ENCODE measurements at regions not wholly inside any gene's neighbourhood (a gene's known extent, or its start where the extent isn't known, plus 50 kb on each side); places are given as distances from the start of the nearest gene placed in this dataset.

- TF ChIP-seq, protein P1, sequence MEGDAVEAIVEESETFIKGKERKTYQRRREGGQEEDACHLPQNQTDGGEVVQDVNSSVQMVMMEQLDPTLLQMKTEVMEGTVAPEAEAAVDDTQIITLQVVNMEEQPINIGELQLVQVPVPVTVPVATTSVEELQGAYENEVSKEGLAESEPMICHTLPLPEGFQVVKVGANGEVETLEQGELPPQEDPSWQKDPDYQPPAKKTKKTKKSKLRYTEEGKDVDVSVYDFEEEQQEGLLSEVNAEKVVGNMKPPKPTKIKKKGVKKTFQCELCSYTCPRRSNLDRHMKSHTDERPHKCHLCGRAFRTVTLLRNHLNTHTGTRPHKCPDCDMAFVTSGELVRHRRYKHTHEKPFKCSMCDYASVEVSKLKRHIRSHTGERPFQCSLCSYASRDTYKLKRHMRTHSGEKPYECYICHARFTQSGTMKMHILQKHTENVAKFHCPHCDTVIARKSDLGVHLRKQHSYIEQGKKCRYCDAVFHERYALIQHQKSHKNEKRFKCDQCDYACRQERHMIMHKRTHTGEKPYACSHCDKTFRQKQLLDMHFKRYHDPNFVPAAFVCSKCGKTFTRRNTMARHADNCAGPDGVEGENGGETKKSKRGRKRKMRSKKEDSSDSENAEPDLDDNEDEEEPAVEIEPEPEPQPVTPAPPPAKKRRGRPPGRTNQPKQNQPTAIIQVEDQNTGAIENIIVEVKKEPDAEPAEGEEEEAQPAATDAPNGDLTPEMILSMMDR (conservative IDR thresholded peaks at IDR 0.05; ENCODE audit: low read depth, low read length) = no peak
- TF ChIP-seq RFX5 (IDR thresholded peaks at IDR 0.05; ENCODE audit: low read depth, low read length) (no peak), POLR2A (IDR thresholded peaks at IDR 0.05; ENCODE audit: low read depth, low read length) (no peak), RAD21 (IDR thresholded peaks at IDR 0.05; ENCODE audit: low read length) (no peak), MAFK (IDR thresholded peaks at IDR 0.05; ENCODE audit: low read depth, low read length) (no peak), FOS (IDR thresholded peaks at IDR 0.05; ENCODE audit: low read depth, low read length) (no peak), CEBPB (IDR thresholded peaks at IDR 0.05; ENCODE audit: low read depth, low read length) (no peak), SMC3 (IDR thresholded peaks at IDR 0.05; ENCODE audit: low read depth, low read length) (no peak), MXI1 (IDR thresholded peaks at IDR 0.05; ENCODE audit: borderline replicate concordance, low read depth, low read length) (no peak), RCOR1 (IDR thresholded peaks at IDR 0.05; ENCODE audit: insufficient replicate concordance, low read length) (no peak), BHLHE40 (IDR thresholded peaks at IDR 0.05; ENCODE audit: low read depth, low read length) (no peak), CHD1 (IDR thresholded peaks at IDR 0.05; ENCODE audit: low read depth, low read length) (no peak)
- TF ChIP-seq, protein P2, sequence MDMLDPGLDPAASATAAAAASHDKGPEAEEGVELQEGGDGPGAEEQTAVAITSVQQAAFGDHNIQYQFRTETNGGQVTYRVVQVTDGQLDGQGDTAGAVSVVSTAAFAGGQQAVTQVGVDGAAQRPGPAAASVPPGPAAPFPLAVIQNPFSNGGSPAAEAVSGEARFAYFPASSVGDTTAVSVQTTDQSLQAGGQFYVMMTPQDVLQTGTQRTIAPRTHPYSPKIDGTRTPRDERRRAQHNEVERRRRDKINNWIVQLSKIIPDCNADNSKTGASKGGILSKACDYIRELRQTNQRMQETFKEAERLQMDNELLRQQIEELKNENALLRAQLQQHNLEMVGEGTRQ (IDR thresholded peaks at IDR 0.05; ENCODE audit: low read depth, low read length) = no peak
- TF ChIP-seq, protein P3, sequence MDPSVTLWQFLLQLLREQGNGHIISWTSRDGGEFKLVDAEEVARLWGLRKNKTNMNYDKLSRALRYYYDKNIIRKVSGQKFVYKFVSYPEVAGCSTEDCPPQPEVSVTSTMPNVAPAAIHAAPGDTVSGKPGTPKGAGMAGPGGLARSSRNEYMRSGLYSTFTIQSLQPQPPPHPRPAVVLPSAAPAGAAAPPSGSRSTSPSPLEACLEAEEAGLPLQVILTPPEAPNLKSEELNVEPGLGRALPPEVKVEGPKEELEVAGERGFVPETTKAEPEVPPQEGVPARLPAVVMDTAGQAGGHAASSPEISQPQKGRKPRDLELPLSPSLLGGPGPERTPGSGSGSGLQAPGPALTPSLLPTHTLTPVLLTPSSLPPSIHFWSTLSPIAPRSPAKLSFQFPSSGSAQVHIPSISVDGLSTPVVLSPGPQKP (IDR thresholded peaks at IDR 0.05; ENCODE audit: borderline replicate concordance, low read depth, low read length) = no peak
Observed at GRCh38 chr3:72269475-72269874, 484.5 kb upstream of the PROK2 start.

All from IMR-90 (cell line).